ENCODE measurements at regions not wholly inside any gene's neighbourhood (a gene's known extent, or its start where the extent isn't known, plus 50 kb on each side); places are given as distances from the start of the nearest gene placed in this dataset.
"Not testable (repeated sequence)": the region's sequence is repeated elsewhere in the genome, so short reads cannot be mapped to it uniquely, and the experiment has no call there.

DNA sequence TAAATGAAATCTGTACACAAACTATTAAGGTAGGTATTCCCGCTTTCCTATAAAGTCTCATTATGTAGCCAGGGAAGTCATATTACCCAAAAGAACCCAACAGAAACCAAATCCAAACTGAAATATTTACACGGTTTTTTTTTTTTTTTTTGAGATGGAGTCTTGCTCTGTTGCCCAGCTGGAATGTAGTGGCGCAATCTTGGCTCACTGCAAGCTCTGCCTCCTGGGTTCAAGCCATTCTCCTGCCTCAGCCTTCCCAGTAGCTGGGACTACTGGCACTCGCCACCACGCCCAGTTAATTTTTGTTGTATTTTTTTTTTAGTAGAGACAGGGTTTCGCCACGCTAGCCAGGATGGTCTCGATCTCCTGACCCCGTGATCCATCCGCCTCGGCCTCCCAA is 62.5 kb upstream of the CUL3 start:
- TF ChIP-seq POLR2AphosphoS5, POLR2A, EP300 (IDR thresholded peaks at IDR 0.05): not testable (repeated sequence)
- TF ChIP-seq, protein P1, sequence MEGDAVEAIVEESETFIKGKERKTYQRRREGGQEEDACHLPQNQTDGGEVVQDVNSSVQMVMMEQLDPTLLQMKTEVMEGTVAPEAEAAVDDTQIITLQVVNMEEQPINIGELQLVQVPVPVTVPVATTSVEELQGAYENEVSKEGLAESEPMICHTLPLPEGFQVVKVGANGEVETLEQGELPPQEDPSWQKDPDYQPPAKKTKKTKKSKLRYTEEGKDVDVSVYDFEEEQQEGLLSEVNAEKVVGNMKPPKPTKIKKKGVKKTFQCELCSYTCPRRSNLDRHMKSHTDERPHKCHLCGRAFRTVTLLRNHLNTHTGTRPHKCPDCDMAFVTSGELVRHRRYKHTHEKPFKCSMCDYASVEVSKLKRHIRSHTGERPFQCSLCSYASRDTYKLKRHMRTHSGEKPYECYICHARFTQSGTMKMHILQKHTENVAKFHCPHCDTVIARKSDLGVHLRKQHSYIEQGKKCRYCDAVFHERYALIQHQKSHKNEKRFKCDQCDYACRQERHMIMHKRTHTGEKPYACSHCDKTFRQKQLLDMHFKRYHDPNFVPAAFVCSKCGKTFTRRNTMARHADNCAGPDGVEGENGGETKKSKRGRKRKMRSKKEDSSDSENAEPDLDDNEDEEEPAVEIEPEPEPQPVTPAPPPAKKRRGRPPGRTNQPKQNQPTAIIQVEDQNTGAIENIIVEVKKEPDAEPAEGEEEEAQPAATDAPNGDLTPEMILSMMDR (IDR thresholded peaks at IDR 0.05): not testable (repeated sequence)
